ENCODE measurements at regions not wholly inside any gene's neighbourhood (a gene's known extent, or its start where the extent isn't known, plus 50 kb on each side); places are given as distances from the start of the nearest gene placed in this dataset.

- no peak overlapping the region for H3K4me3 ChIP-seq
- no peak for DNase-seq (ENCODE audit: low read depth, low spot score)
- no peaks in the 10 kb centered on the region for H3K9me3 ChIP-seq (ENCODE audit: low read depth, low read length)
Observed at GRCh38 chr7:15105711-15106110, 203.2 kb upstream of the DGKB start.

GRCh38 chr7:15104411-15105092, 202.0 kb upstream of the DGKB start:
- Histone ChIP-seq H3K27ac (0 out of 2 replicates have a peak overlapping the region, but pooled peaks have one; percentile 0), H3K9me3 (ENCODE audit: low read depth, low read length) (no peaks in the 10 kb centered on the region), H3K36me3 (ENCODE audit: insufficient read depth, low read length) (no peaks in the 10 kb centered on the region), H3K4me3 (no peak overlapping the region), H3K9ac (ENCODE audit: insufficient read length) (no peak overlapping the region)
- DNase-seq (ENCODE audit: low read depth, low spot score), result no peak
- TF ChIP-seq EZH2 (IDR thresholded peaks at IDR 0.05) (no peak), POLR2AphosphoS5 (IDR thresholded peaks at IDR 0.05; ENCODE audit: borderline replicate concordance, low read depth, low read length) (no peak), FOXP2 (optimal IDR thresholded peaks at IDR 0.05; ENCODE audit: control extremely low read depth, extremely low read length, insufficient read depth) (no peak)

More at GRCh38 chr7:15105711-15106110, 203.2 kb upstream of the DGKB start:
- Histone ChIP-seq H3K27ac (no peak overlapping the region), H3K36me3 (ENCODE audit: insufficient read depth, low read length) (no peaks in the 10 kb centered on the region), H3K9ac (ENCODE audit: insufficient read length) (no peak overlapping the region)
- TF ChIP-seq EZH2 (IDR thresholded peaks at IDR 0.05), result no peak
- TF ChIP-seq POLR2AphosphoS5 (IDR thresholded peaks at IDR 0.05; ENCODE audit: borderline replicate concordance, low read depth, low read length), result no peak
- no peak for TF ChIP-seq FOXP2 (optimal IDR thresholded peaks at IDR 0.05; ENCODE audit: control extremely low read depth, extremely low read length, insufficient read depth)

- DNase-seq (ENCODE audit: low read depth, low spot score), result no peak
- Histone ChIP-seq H3K9me3 (ENCODE audit: low read depth, low read length) (no peaks in the 10 kb centered on the region), H3K27ac (peak overlapping the region; percentile 23; the same call in 1 of the 2 replicates), H3K36me3 (ENCODE audit: insufficient read depth, low read length) (no peaks in the 10 kb centered on the region), H3K9ac (ENCODE audit: insufficient read length) (no peak overlapping the region), H3K4me3 (no peak overlapping the region)
- TF ChIP-seq EZH2 (IDR thresholded peaks at IDR 0.05), result no peak
- TF ChIP-seq FOXP2 (optimal IDR thresholded peaks at IDR 0.05; ENCODE audit: control extremely low read depth, extremely low read length, insufficient read depth), result no peak
- TF ChIP-seq POLR2AphosphoS5 (IDR thresholded peaks at IDR 0.05; ENCODE audit: borderline replicate concordance, low read depth, low read length), result no peak
Observed at GRCh38 chr7:15099074-15099473, 196.5 kb upstream of the DGKB start.

GRCh38 chr7:15096853-15097252, 194.3 kb upstream of the DGKB start:
- no peak overlapping the region for H3K4me3 ChIP-seq
- no peak for DNase-seq (ENCODE audit: low read depth, low spot score)
- H3K9ac ChIP-seq (ENCODE audit: insufficient read length), result no peak overlapping the region
- TF ChIP-seq POLR2AphosphoS5 (IDR thresholded peaks at IDR 0.05; ENCODE audit: borderline replicate concordance, low read depth, low read length), result no peak
- no peak for TF ChIP-seq FOXP2 (optimal IDR thresholded peaks at IDR 0.05; ENCODE audit: control extremely low read depth, extremely low read length, insufficient read depth)
- no peak for TF ChIP-seq EZH2 (IDR thresholded peaks at IDR 0.05)
- H3K36me3 ChIP-seq (ENCODE audit: insufficient read depth, low read length), result no peaks in the 10 kb centered on the region
- H3K27ac ChIP-seq, result no peak overlapping the region
- H3K9me3 ChIP-seq (ENCODE audit: low read depth, low read length), result no peaks in the 10 kb centered on the region

GRCh38 chr7:15094989-15095388, 192.4 kb upstream of the DGKB start:
- no peak overlapping the region for H3K4me3 ChIP-seq
- H3K9me3 ChIP-seq (ENCODE audit: low read depth, low read length), result no peaks in the 10 kb centered on the region
- H3K27ac ChIP-seq, result no peak overlapping the region
- no peak for DNase-seq (ENCODE audit: low read depth, low spot score)
- H3K9ac ChIP-seq (ENCODE audit: insufficient read length), result no peak overlapping the region
- no peaks in the 10 kb centered on the region for H3K36me3 ChIP-seq (ENCODE audit: insufficient read depth, low read length)
- TF ChIP-seq POLR2AphosphoS5 (IDR thresholded peaks at IDR 0.05; ENCODE audit: borderline replicate concordance, low read depth, low read length) (no peak), EZH2 (IDR thresholded peaks at IDR 0.05) (no peak)

GRCh38 chr7:15087771-15088170, 185.2 kb upstream of the DGKB start:
- DNase-seq (ENCODE audit: low read depth, low spot score), result no peak

GRCh38 chr7:15086862-15087261, 184.3 kb upstream of the DGKB start:
- TF ChIP-seq POLR2AphosphoS5 (IDR thresholded peaks at IDR 0.05; ENCODE audit: borderline replicate concordance, low read depth, low read length), result no peak
- no peak for TF ChIP-seq FOXP2 (optimal IDR thresholded peaks at IDR 0.05; ENCODE audit: control extremely low read depth, extremely low read length, insufficient read depth)
- TF ChIP-seq EZH2 (IDR thresholded peaks at IDR 0.05), result no peak
- H3K27ac ChIP-seq, result peak overlapping the region; percentile 98
- peak overlapping the region; percentile 64 for H3K4me3 ChIP-seq
- no peak for DNase-seq (ENCODE audit: low read depth, low spot score)
- H3K36me3 ChIP-seq (ENCODE audit: insufficient read depth, low read length), result no peaks in the 10 kb centered on the region
- no peaks in the 10 kb centered on the region for H3K9me3 ChIP-seq (ENCODE audit: low read depth, low read length)
- H3K9ac ChIP-seq (ENCODE audit: insufficient read length), result peak overlapping the region; percentile 35

More at GRCh38 chr7:15087771-15088170, 185.2 kb upstream of the DGKB start:
- TF ChIP-seq FOXP2 (optimal IDR thresholded peaks at IDR 0.05; ENCODE audit: control extremely low read depth, extremely low read length, insufficient read depth) (no peak), EZH2 (IDR thresholded peaks at IDR 0.05) (no peak), POLR2AphosphoS5 (IDR thresholded peaks at IDR 0.05; ENCODE audit: borderline replicate concordance, low read depth, low read length) (no peak)
- Histone ChIP-seq H3K36me3 (ENCODE audit: insufficient read depth, low read length) (no peaks in the 10 kb centered on the region), H3K27ac (peak overlapping the region; percentile 98), H3K9ac (ENCODE audit: insufficient read length) (no peak overlapping the region), H3K9me3 (ENCODE audit: low read depth, low read length) (no peaks in the 10 kb centered on the region), H3K4me3 (peak overlapping the region; percentile 23; the same call in 1 of the 2 replicates)

GRCh38 chr7:15086131-15086611, 183.6 kb upstream of the DGKB start:
- Histone ChIP-seq H3K4me3 (peak overlapping the region; percentile 64), H3K36me3 (ENCODE audit: insufficient read depth, low read length) (no peaks in the 10 kb centered on the region), H3K9ac (ENCODE audit: insufficient read length) (peak overlapping the region; percentile 35), H3K27ac (peak overlapping the region; percentile 98), H3K9me3 (ENCODE audit: low read depth, low read length) (no peaks in the 10 kb centered on the region)
- DNase-seq (ENCODE audit: low read depth, low spot score), result peak; percentile 88
- TF ChIP-seq EZH2 (IDR thresholded peaks at IDR 0.05), result no peak
- peak; percentile 56 for TF ChIP-seq FOXP2 (optimal IDR thresholded peaks at IDR 0.05; ENCODE audit: control extremely low read depth, extremely low read length, insufficient read depth)
- peak; percentile 57; the same call in 1 of the 2 replicates for TF ChIP-seq POLR2AphosphoS5 (IDR thresholded peaks at IDR 0.05; ENCODE audit: borderline replicate concordance, low read depth, low read length)

Measured in SK-N-MC (cell line).